ENCODE measurements at regions not wholly inside any gene's neighbourhood (a gene's known extent, or its start where the extent isn't known, plus 50 kb on each side); places are given as distances from the start of the nearest gene placed in this dataset.

GRCh38 chr1:94738371-94738770, 81.8 kb upstream of the SLC44A3 start:
- TF ChIP-seq MAX (IDR thresholded peaks at IDR 0.05) = no peak
- TF ChIP-seq ZBTB33 (IDR thresholded peaks at IDR 0.05) = no peak
- TF ChIP-seq CTCF (IDR thresholded peaks at IDR 0.05; ENCODE audit: low read depth, low read length, missing input control) = no peak
- TF ChIP-seq RAD21 (IDR thresholded peaks at IDR 0.05) = no peak
- no peak for TF ChIP-seq FOXA1 (IDR thresholded peaks at IDR 0.05)
- no peak for TF ChIP-seq GABPA (IDR thresholded peaks at IDR 0.05 in 1 of 2, conservative IDR thresholded peaks at IDR 0.05 in 1 of 2)
- TF ChIP-seq NR2F2 (IDR thresholded peaks at IDR 0.05) = no peak
- TF ChIP-seq TAF1 (conservative IDR thresholded peaks at IDR 0.05) = no peak
- TF ChIP-seq EGR1 (IDR thresholded peaks at IDR 0.05; ENCODE audit: low read depth in 2 of 2) = no peak
- no peak for TF ChIP-seq RXRA (IDR thresholded peaks at IDR 0.05)
- TF ChIP-seq ATF3 (IDR thresholded peaks at IDR 0.05) = no peak
- no peak for TF ChIP-seq SP1 (IDR thresholded peaks at IDR 0.05)
- no peak for TF ChIP-seq JUND (IDR thresholded peaks at IDR 0.05)

All from liver (tissue), 3 donors.